Astrocyte (in vitro differentiated cells and primary cell): ENCODE measurements at regions not wholly inside any gene's neighbourhood (a gene's known extent, or its start where the extent isn't known, plus 50 kb on each side); places are given as distances from the start of the nearest gene placed in this dataset.

Experiments used
- EZH2 ChIP-seq: IDR thresholded peaks from 2 replicates; pipeline ENCODE4 v1.6.1; 2012; ENCODE audit warnings: mild to moderate bottlenecking, low read length, inconsistent platforms; ENCODE audit not compliant: insufficient read depth
- TF ChIP-seq, protein P1 (sequence below): IDR thresholded peaks from 2 replicates; pipeline ENCODE4 v1.5.1; 2011; ENCODE audit warnings: low read depth, mild to moderate bottlenecking, inconsistent platforms, low read length, moderate library complexity; ENCODE audit not compliant: insufficient read depth

DNA sequence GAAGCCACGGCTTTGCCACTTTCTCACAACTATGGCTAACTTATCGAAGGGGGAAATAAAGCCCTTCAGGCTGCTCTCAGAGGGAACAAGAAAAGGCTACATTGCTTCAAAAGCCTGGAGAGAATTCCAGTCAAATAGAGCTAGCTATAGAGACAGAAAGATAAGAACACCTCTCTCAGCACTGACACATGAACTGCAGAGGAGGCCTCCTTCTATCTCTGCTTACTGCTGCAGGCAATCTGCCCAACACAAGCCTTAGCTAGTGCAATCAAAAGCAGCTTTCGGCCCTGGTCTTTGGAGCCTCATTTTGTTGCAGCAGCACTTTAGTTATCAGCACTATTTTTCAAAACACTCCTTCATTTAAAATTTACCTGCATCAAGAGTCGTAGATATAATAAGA is 118.4 kb upstream of the ROBO1 start:
- TF ChIP-seq, protein P1, sequence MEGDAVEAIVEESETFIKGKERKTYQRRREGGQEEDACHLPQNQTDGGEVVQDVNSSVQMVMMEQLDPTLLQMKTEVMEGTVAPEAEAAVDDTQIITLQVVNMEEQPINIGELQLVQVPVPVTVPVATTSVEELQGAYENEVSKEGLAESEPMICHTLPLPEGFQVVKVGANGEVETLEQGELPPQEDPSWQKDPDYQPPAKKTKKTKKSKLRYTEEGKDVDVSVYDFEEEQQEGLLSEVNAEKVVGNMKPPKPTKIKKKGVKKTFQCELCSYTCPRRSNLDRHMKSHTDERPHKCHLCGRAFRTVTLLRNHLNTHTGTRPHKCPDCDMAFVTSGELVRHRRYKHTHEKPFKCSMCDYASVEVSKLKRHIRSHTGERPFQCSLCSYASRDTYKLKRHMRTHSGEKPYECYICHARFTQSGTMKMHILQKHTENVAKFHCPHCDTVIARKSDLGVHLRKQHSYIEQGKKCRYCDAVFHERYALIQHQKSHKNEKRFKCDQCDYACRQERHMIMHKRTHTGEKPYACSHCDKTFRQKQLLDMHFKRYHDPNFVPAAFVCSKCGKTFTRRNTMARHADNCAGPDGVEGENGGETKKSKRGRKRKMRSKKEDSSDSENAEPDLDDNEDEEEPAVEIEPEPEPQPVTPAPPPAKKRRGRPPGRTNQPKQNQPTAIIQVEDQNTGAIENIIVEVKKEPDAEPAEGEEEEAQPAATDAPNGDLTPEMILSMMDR, result no peak
- no peak for TF ChIP-seq EZH2
